HG02938 (cell line): ENCODE measurements at regions not wholly inside any gene's neighbourhood (a gene's known extent, or its start where the extent isn't known, plus 50 kb on each side); places are given as distances from the start of the nearest gene placed in this dataset.
"Not testable (repeated sequence)": the region's sequence is repeated elsewhere in the genome, so short reads cannot be mapped to it uniquely, and the experiment has no call there.

Experiments used
- ATAC-seq: cut with Tn5 transposase; IDR thresholded peaks from one replicate; pipeline ENCODE4 v1.9.1; 2021; ENCODE audit warnings: mild to moderate bottlenecking, moderate library complexity; ENCODE audit not compliant: unreplicated experiment

DNA sequence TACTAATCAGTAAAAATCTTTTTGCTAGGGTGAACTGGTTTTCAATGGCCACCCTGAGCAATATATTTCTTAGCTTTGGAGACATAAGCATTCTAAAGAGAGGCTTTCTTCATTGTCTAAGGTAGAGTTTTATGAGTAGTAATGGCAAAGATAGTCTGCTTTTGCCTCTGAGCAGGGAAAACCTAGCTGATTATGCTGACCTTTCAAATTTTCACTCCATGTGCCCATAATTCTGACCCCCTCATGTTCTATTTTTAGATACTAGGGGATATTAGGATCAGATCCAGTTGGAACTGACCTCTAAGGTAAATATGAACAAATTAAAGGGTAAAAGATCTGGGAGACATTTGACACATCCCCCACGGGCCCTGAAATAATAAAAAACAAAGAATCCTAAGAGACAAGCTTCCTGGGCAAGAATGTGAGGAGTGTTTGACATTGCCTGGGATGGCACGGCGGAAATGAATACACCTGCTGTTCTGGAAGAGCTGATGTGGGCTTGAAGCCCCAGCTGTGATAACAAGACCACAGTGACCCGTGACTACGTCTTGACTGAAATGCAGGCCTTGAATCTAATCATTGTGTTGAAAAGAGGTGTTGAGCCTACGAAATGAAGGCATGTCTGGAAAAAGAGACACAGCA, 392.1 kb upstream of the FRG1 start:
- ATAC-seq: no peak

DNA sequence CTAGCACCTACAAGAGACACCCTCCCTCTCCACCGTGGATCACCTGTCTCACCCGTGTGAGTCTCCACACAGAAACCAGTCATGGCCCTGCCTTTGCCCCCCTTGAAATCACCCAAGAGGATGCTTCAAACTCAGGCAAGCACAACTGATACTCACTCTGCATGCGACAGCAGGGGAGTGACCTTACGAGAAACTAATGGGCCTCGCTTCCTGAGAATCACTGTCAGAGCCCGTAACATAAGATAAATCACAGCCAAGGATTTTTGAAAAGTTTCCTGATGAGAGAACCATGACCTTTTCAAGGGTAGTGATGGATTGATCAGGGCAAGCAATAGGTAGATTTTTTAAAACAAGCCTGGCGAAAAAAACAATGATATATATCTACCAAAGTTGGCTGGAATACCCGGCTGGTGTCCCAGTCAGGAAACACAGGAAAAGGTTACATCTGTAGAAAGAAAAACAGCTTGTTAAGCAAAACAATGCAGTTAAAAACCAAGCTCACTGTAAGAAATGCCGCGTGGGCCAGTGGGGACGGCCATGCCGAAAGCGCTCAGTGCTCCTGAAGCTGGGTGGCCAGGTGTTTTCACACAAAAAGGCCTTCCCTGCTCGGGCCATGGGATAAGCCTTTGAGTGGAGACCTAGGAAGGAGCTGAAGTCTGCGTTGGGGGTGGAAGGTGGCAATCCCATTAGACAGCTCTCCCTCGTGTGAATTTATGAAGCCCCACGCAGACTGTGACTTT, 388.6 kb upstream of the FRG1 start:
- not testable (repeated sequence) for ATAC-seq

DNA sequence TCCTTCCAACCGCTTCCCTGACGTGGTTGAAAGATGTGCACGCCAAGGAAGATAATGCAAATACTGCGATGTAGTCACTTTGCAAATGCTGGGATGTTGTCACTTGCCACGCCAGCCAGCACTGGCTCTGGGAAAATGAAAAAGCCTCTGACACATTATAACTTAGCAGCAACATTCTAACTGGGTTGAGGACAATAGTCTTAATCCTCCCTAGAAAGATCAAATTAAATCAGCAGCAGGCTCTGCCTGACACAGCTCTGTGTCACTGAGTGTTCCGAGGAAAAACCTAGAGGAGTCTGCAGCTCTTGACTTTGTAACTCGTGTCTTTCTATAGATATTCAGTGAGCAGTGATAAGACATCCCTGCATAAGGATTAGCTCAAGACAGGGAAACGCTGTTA, 380.1 kb upstream of the FRG1 start:
- not testable (repeated sequence) for ATAC-seq

DNA sequence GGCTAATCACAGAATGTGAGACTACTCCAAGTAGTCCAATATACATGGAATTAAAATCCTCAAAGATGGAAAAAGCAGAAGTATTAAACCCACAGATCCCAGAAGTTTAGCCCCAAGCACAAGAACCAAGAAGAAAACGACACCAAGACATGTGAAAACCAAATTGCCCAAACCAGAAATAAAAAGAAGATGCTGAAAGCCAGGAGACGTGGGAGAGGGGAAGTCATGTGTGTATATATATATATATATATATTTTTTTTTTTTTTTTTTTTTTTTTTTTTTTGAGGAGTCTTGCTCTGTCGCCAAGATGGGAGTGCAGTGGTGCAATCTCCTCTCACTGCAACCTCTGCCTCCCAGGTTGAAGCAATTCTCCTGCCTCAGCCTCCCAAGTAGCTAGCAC, 376.9 kb upstream of the FRG1 start:
- not testable (repeated sequence) for ATAC-seq

DNA sequence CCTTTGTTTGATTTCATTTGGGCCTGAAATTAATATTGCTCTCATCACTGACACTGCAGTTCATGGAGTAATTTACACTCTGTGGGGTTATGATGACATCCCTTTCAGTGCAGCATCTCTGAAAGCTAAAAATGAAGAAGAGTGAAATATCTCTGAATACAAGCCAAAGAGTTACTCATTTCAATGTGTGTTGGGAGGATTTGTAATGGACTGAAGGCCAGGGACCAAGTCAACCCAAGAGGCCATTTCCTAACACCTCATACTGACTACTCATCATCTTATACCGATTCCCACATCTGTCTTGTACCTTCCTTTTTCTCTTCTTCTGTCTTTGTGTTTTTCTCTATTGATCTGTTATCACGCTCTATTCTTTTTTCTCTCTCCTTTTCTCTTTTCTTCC, 374.4 kb upstream of the FRG1 start:
- ATAC-seq: not testable (repeated sequence)

GRCh38 chr4:189566900-189567299, 373.8 kb upstream of the FRG1 start:
- not testable (repeated sequence) for ATAC-seq

- not testable (repeated sequence) for ATAC-seq
Observed at GRCh38 chr4:189579645-189580044, 361.0 kb upstream of the FRG1 start.

- not testable (repeated sequence) for ATAC-seq
Observed at GRCh38 chr4:189586908-189587632, 353.6 kb upstream of the FRG1 start.

DNA sequence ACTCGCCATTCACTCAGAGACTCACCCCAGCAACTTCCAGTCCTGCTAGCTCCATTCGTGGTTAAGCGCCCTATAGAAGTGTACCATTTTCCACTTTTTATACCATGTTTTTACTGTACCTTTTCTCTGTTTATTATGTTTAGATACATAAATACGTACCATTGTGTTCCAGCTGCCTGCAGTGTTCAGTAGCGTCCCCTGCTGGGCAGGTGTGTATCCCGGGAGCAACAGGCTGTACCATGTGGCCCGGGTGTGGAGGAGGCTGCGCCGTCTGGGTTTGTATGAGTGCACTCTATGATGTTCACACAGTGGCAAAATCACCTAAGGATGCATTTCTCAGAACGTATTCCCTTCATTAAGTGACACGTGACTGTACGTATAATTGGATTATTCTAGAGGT, 351.5 kb upstream of the FRG1 start:
- not testable (repeated sequence) for ATAC-seq

GRCh38 chr4:189592890-189593289, 347.8 kb upstream of the FRG1 start:
- no peak for ATAC-seq

DNA sequence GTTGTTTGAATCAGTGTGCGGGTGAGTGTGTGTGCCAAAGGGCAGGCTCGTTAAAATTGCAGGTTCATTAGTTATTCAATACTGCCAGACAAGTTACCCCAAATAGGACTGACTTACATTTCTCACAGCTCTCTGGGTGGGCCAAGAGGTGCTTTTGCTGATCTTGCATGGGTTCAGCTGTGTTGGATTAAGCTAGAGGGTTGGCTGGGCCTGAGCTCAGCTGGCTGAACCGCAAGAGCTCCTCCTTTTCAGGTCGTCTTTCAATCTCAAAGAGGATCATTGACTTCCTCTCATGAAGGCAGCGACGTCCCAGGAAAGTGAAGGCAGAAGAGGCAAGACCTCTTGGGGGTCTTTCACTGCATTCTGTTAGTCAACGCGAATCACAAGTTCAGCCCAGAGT, 343.3 kb upstream of the FRG1 start:
- no peak for ATAC-seq

- ATAC-seq: no peak
Observed at GRCh38 chr4:189600264-189600663, 340.4 kb upstream of the FRG1 start.

- no peak for ATAC-seq
Observed at GRCh38 chr4:189600718-189601435, 339.8 kb upstream of the FRG1 start.

GRCh38 chr4:189602827-189603226, 337.8 kb upstream of the FRG1 start:
- not testable (repeated sequence) for ATAC-seq

DNA sequence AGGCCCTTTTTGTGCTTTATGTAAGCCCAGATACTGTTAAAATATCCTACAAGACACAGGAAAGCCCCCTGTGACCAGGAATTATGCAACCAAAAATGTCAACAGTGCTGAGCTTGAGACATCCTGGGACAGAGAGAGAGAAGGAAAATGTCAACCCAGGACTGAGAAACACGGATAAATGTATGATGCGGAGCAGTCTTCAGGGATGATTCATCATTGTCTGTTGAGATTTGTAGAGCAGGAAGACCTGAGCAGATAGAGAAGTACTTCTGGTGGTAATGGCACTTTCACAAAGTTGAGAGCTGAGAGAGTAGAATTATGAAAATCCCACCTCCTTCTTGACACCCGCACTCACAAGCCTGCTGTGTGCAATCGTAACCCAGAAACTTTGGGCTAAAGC, 330.1 kb upstream of the FRG1 start:
- ATAC-seq: not testable (repeated sequence)

GRCh38 chr4:189613207-189613606, 327.5 kb upstream of the FRG1 start:
- ATAC-seq: no peak

GRCh38 chr4:189615217-189615663, 325.4 kb upstream of the FRG1 start:
- ATAC-seq: no peak

- ATAC-seq: not testable (repeated sequence)
Observed at GRCh38 chr4:189617741-189618140, 322.9 kb upstream of the FRG1 start.

DNA sequence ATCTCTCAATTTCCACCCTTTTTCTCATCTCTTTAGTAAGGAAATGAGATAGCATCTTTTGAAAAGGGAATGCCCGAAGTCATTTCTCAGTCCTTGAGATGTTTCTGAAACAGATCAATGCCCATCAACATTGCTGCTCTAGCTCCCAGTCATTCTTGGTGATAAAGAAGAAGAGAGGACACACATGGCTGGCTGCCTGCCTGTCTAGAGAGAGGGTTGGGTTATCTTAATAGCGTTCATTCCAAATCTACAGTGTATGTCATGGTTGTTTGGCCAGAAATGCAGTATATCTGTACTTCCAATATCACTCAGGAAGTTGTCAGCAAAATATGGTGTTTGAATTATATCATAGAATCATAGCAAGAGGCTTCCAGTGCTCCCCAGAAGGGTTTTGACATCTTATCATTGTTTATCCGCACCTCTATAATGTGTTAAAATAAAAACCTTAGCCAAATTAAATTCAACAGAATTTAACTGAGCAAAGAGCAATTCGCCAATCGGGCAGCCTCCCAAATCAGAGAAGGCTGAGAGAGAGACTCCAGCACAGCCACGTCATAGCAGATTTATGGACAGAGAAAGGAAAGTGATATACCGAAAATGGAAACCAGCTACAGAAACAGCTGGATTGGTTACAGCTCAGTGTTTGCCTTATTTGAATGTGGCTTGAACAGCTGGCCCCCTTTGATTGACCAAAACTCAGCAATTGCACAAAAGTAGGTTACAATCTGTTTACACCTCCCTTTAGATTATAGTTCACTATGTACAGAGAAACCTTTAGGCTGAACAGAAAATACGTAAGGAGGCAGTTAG, 321.0 kb upstream of the FRG1 start:
- not testable (repeated sequence) for ATAC-seq

- not testable (repeated sequence) for ATAC-seq
Observed at GRCh38 chr4:189622574-189622973, 318.1 kb upstream of the FRG1 start.
